ENCODE measurements at regions not wholly inside any gene's neighbourhood (a gene's known extent, or its start where the extent isn't known, plus 50 kb on each side); places are given as distances from the start of the nearest gene placed in this dataset.

GRCh38 chr9:38208206-38208901 lies 139.3 kb upstream of the SHB start:
- TF ChIP-seq CTCF (IDR thresholded peaks at IDR 0.05) (no peak), POLR2AphosphoS5 (IDR thresholded peaks at IDR 0.05; ENCODE audit: low read depth, low read length) (no peak), SIN3A (IDR thresholded peaks at IDR 0.05; ENCODE audit: borderline replicate concordance, insufficient read depth, low read depth, low read length) (no peak), REST (IDR thresholded peaks at IDR 0.05; ENCODE audit: insufficient read depth in 1 of 2, low read depth in 2 of 2, low read length in 1 of 2) (no peak)
